Nephron progenitor cell (in vitro differentiated cells): ENCODE measurements at regions not wholly inside any gene's neighbourhood (a gene's known extent, or its start where the extent isn't known, plus 50 kb on each side); places are given as distances from the start of the nearest gene placed in this dataset.

ENCODE experiments used
- DNase-seq: peaks from one replicate; pipeline ENCODE4 v3.0.0; 2021
- H3K27ac Mint-ChIP-seq: 2 replicates; pipeline ENCODE4 v1.8.0; 2021; ENCODE audit warnings: mild to moderate bottlenecking, moderate library complexity, mixed read lengths
- H3K27me3 Mint-ChIP-seq: 2 replicates; pipeline ENCODE4 v1.8.0; 2021; ENCODE audit warnings: mild to moderate bottlenecking, low read depth, mixed read lengths; ENCODE audit not compliant: poor library complexity
- H3K36me3 Mint-ChIP-seq: 2 replicates; pipeline ENCODE4 v1.8.0; 2021; ENCODE audit warnings: low read depth, mixed read lengths
- H3K4me1 Mint-ChIP-seq: 2 replicates; pipeline ENCODE4 v1.8.0; 2021; ENCODE audit warnings: mixed read lengths
- H3K4me3 Mint-ChIP-seq: 2 replicates; pipeline ENCODE4 v1.8.0; 2021; ENCODE audit warnings: mild to moderate bottlenecking, moderate library complexity, mixed read lengths
- H3K9me3 Mint-ChIP-seq: 2 replicates; pipeline ENCODE4 v1.8.0; 2021; ENCODE audit warnings: mild to moderate bottlenecking, moderate library complexity, mixed read lengths
- TF ChIP-seq, protein P1 (sequence below): fragments of 200-600 bp; sonication (generic); IDR thresholded peaks from 2 replicates; pipeline ENCODE4 v1.5.0; 2021; ENCODE audit warnings: antibody characterized with exemption

GRCh38 chr14:23805761-23806160 is 147.8 kb upstream of the DHRS4 start:
- Mint-ChIP-seq H3K36me3 (no peaks in the 10 kb centered on the region), H3K9me3 (peaks cover 19% of the 10 kb centered on the region), H3K4me3 (no peak overlapping the region), H3K4me1 (no peaks in the 10 kb centered on the region), H3K27ac (no peak overlapping the region), H3K27me3 (peaks cover 8% of the 10 kb centered on the region)
- DNase-seq: no peak
- TF ChIP-seq, protein P1, sequence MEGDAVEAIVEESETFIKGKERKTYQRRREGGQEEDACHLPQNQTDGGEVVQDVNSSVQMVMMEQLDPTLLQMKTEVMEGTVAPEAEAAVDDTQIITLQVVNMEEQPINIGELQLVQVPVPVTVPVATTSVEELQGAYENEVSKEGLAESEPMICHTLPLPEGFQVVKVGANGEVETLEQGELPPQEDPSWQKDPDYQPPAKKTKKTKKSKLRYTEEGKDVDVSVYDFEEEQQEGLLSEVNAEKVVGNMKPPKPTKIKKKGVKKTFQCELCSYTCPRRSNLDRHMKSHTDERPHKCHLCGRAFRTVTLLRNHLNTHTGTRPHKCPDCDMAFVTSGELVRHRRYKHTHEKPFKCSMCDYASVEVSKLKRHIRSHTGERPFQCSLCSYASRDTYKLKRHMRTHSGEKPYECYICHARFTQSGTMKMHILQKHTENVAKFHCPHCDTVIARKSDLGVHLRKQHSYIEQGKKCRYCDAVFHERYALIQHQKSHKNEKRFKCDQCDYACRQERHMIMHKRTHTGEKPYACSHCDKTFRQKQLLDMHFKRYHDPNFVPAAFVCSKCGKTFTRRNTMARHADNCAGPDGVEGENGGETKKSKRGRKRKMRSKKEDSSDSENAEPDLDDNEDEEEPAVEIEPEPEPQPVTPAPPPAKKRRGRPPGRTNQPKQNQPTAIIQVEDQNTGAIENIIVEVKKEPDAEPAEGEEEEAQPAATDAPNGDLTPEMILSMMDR: no peak

- Mint-ChIP-seq H3K4me1 (no peaks in the 10 kb centered on the region), H3K4me3 (no peak overlapping the region), H3K36me3 (no peaks in the 10 kb centered on the region), H3K9me3 (peaks cover 35% of the 10 kb centered on the region), H3K27ac (no peak overlapping the region), H3K27me3 (peaks cover 5% of the 10 kb centered on the region)
- no peak for DNase-seq
- TF ChIP-seq, protein P1: no peak
Measured at GRCh38 chr14:23814527-23815256, 138.9 kb upstream of the DHRS4 start.

DNA sequence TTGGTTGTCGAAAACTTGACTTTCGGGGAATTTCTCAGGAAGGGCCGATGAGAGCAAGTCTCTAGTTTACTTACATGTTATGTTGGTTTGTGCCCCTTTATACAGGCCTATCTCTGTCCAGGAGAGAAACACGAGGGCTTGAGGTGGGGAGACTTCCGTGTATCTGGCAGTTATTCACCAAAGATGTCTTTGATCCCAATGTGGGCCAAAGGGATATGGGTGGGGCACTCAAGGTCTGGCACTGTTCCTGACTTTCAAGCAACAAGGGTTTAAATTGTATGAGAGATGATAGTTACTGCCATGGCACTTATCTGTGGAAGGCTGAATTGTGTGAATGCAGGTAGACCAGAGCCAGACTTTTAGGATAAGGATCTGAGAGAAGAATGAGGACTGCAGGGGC is 137.2 kb upstream of the DHRS4 start:
- no peak overlapping the region for H3K4me3 Mint-ChIP-seq
- no peak for DNase-seq
- no peaks in the 10 kb centered on the region for H3K4me1 Mint-ChIP-seq
- H3K36me3 Mint-ChIP-seq: no peaks in the 10 kb centered on the region
- peaks cover 39% of the 10 kb centered on the region for H3K9me3 Mint-ChIP-seq
- no peak overlapping the region for H3K27ac Mint-ChIP-seq
- H3K27me3 Mint-ChIP-seq: peaks cover 8% of the 10 kb centered on the region
- TF ChIP-seq, protein P1: no peak

- Mint-ChIP-seq H3K27me3 (peaks cover 13% of the 10 kb centered on the region), H3K4me1 (no peaks in the 10 kb centered on the region), H3K36me3 (no peaks in the 10 kb centered on the region), H3K27ac (no peak overlapping the region), H3K4me3 (no peak overlapping the region), H3K9me3 (peaks cover 39% of the 10 kb centered on the region)
- TF ChIP-seq, protein P1: no peak
- DNase-seq: no peak
Measured at GRCh38 chr14:23817164-23817767, 136.3 kb upstream of the DHRS4 start.

- Mint-ChIP-seq H3K36me3 (no peaks in the 10 kb centered on the region), H3K4me1 (no peaks in the 10 kb centered on the region)
Measured at GRCh38 chr14:23827100-23827892, 126.3 kb upstream of the DHRS4 start.

More at GRCh38 chr14:23827100-23827892, 126.3 kb upstream of the DHRS4 start:
- DNase-seq: no peak
- H3K27me3 Mint-ChIP-seq: peaks cover 36% of the 10 kb centered on the region
- H3K9me3 Mint-ChIP-seq: peaks cover 26% of the 10 kb centered on the region
- H3K27ac Mint-ChIP-seq: no peak overlapping the region
- TF ChIP-seq, protein P1: no peak
- H3K4me3 Mint-ChIP-seq: no peak overlapping the region
